Endothelial cell of umbilical vein (primary cell): ENCODE measurements at regions not wholly inside any gene's neighbourhood (a gene's known extent, or its start where the extent isn't known, plus 50 kb on each side); places are given as distances from the start of the nearest gene placed in this dataset.

Experiments
- BruUV-seq: library from RNA; stranded (reverse); fragments of 400-500 nt; replicated peaks from 2 replicates; lab custom pipeline; 2021; lab: Mats Ljungman, UMichigan
- CTCF ChIA-PET: fragments of 300-600, 350-600 bp; sonication (Branson Sonifier 250); formaldehyde crosslinking; loops from one replicate; lab custom pipeline; 2021; ENCODE audit warnings: antibody characterized with exemption, inconsistent platforms; lab: Charles Lee
- POLR2A ChIA-PET: fragments of 300-600, 350-600 bp; sonication (Branson Sonifier 250); formaldehyde crosslinking; loops from one replicate; lab custom pipeline; 2021; ENCODE audit warnings: antibody characterized with exemption, inconsistent platforms; lab: Charles Lee
- DNase-seq: peaks from one replicate; pipeline ENCODE4 v3.0.0-alpha.2; 2011; ENCODE audit warnings: low read depth, low spot score
- FAIRE-seq: peaks from 2 replicates; lab custom pipeline; 2011; peaks lifted over from hg19 to GRCh38; lab: Jason Lieb, UNC
- H2AFZ ChIP-seq: 2 replicates; pipeline ENCODE4 v1.6.0; 2012; ENCODE audit warnings: low read depth, low read length, control low read depth, inconsistent platforms
- H3K27ac ChIP-seq: 2 replicates; pipeline ENCODE4 v1.5.1; 2011; ENCODE audit warnings: low read depth, mild to moderate bottlenecking, control low read depth, low read length, moderate library complexity; ENCODE audit not compliant: insufficient read depth
- H3K27me3 ChIP-seq, 2 experiments: 2 replicates each; pipeline versions ENCODE4 v1.6.0 to v1.6.1; 2011; ENCODE audit warnings: low read length in 2 of 2, mixed read lengths in 1 of 2; ENCODE audit not compliant: control insufficient read depth in 2 of 2, insufficient read depth in 2 of 2
- H3K36me3 ChIP-seq, 2 experiments: 2 replicates in 1 of 2; 3 replicates in 1 of 2; pipeline ENCODE4 v1.5.1; 2011; ENCODE audit warnings: low read length in 2 of 2, mild to moderate bottlenecking in 1 of 2, moderate library complexity in 1 of 2; ENCODE audit not compliant: control insufficient read depth in 2 of 2, insufficient read depth in 2 of 2; ENCODE audit errors: extremely low read depth in 1 of 2
- H3K4me1 ChIP-seq: 3 replicates; pipeline ENCODE4 v1.5.1; 2011; ENCODE audit warnings: mild to moderate bottlenecking, low read length; ENCODE audit not compliant: control insufficient read depth, insufficient read depth; ENCODE audit errors: extremely low read depth
- H3K4me2 ChIP-seq: 2 replicates; pipeline ENCODE4 v1.6.1; 2011; ENCODE audit warnings: low read length, control low read depth, mixed read lengths; ENCODE audit not compliant: insufficient read depth
- H3K4me3 ChIP-seq, 3 experiments: fragments of 200-600 bp in 1 of 3; sonication (generic), shearing (Covaris generic) in 1 of 3; replicated peaks in 1 of 3; 2 replicates each; pipeline ENCODE4 v1.5.1; 2011 to 2016; ENCODE audit warnings: control low read depth in 3 of 3, low read length in 3 of 3, mild to moderate bottlenecking in 2 of 3, inconsistent platforms in 1 of 3, low read depth in 1 of 3, moderate library complexity in 1 of 3; ENCODE audit not compliant: insufficient read depth in 1 of 3
- H3K79me2 ChIP-seq: 2 replicates; pipeline ENCODE4 v1.6.0; 2012; ENCODE audit warnings: low read length, inconsistent platforms; ENCODE audit not compliant: control insufficient read depth, insufficient read depth
- H3K9ac ChIP-seq: replicated peaks from 2 replicates; pipeline ENCODE3; 2011; ENCODE audit warnings: low read length, control low read depth; ENCODE audit not compliant: insufficient read depth; ENCODE audit errors: extremely low read depth
- H3K9me1 ChIP-seq: replicated peaks from 3 replicates; pipeline ENCODE4 v1.6.0; 2011; ENCODE audit warnings: mild to moderate bottlenecking, low read length; ENCODE audit not compliant: control insufficient read depth, insufficient read depth; ENCODE audit errors: extremely low read depth
- H3K9me3 ChIP-seq: replicated peaks from 2 replicates; pipeline ENCODE4 v1.5.1; 2012; ENCODE audit warnings: low read length, inconsistent platforms; ENCODE audit not compliant: control insufficient read depth, insufficient read depth
- H4K20me1 ChIP-seq: replicated peaks from 2 replicates; pipeline ENCODE3; 2011; ENCODE audit warnings: mild to moderate bottlenecking, low read length; ENCODE audit not compliant: control insufficient read depth, insufficient read depth; ENCODE audit errors: extremely low read depth
- EZH2 ChIP-seq: IDR thresholded peaks from 2 replicates; pipeline ENCODE4 v1.6.1; 2012; ENCODE audit warnings: borderline replicate concordance, low read depth, mild to moderate bottlenecking, moderate library complexity, low read length, inconsistent platforms; ENCODE audit not compliant: severe bottlenecking
- GATA2 ChIP-seq: IDR thresholded peaks from 2 replicates; pipeline ENCODE4 v1.7.0; 2011; ENCODE audit warnings: low read depth, mild to moderate bottlenecking, moderate library complexity, mixed read lengths, low read length; ENCODE audit not compliant: insufficient read length, insufficient read depth
- MAX ChIP-seq: IDR thresholded peaks from 2 replicates; pipeline ENCODE4 v1.6.1; 2011; ENCODE audit not compliant: insufficient read depth, insufficient read length
- MYC ChIP-seq: IDR thresholded peaks from one replicate; pipeline ENCODE4 v1.6.1; 2011; ENCODE audit warnings: mild to moderate bottlenecking, low read depth, low read length
- POLR2AphosphoS5 ChIP-seq: IDR thresholded peaks from 2 replicates; pipeline ENCODE4 v1.6.1; 2012; ENCODE audit warnings: low read depth, mild to moderate bottlenecking, control low read depth, low read length, moderate library complexity; ENCODE audit not compliant: insufficient read depth
- dilution Hi-C: fragments of 300-500 bp; cut with MboI; formaldehyde crosslinking; loops from one replicate; pipeline ENCODE4 v1.15.0; 2019; ENCODE audit warnings: low sequenced_read_pairs; ENCODE audit not compliant: extremely low pct_ligation_motif_present
- intact Hi-C: fragments of 100-400 bp; cut with micrococcal nuclease; formaldehyde crosslinking; loops from one replicate; pipeline ENCODE4 v1.10.0; 2022

GRCh38 chr5:20056933-20057332 is 68.9 kb upstream of the CDH18 start:
- Histone ChIP-seq H3K9me1 (no peaks in the 10 kb centered on the region), H3K36me3 (no peaks in the 10 kb centered on the region), H3K79me2 (no peaks in the 10 kb centered on the region), H3K4me3 (no peak overlapping the region), H2AFZ (no peak overlapping the region), H3K9me3 (no peaks in the 10 kb centered on the region), H3K9ac (no peak overlapping the region), H3K4me1 (no peaks in the 10 kb centered on the region), H3K27ac (no peak overlapping the region), H4K20me1 (no peaks in the 10 kb centered on the region), H3K4me2 (no peak overlapping the region), H3K27me3 (no peaks in the 10 kb centered on the region)
- dilution Hi-C loops (no loop called here), intact Hi-C loops (no loop called here)
- POLR2A ChIA-PET, result no interaction called here
- FAIRE-seq, result no peak
- DNase-seq, result no peak
- TF ChIP-seq MYC (no peak), MAX (no peak)
- CTCF ChIA-PET, result no interaction called here
- no TSS peak for BruUV-seq

GRCh38 chr5:20055301-20055700 is 67.3 kb upstream of the CDH18 start:
- TF ChIP-seq MYC (no peak), EZH2 (no peak), MAX (no peak), GATA2 (no peak), POLR2AphosphoS5 (no peak)

More at GRCh38 chr5:20055301-20055700, 67.3 kb upstream of the CDH18 start:
- H3K27ac ChIP-seq, result no peak overlapping the region
- H3K9ac ChIP-seq, result no peak overlapping the region
- DNase-seq (no peak), FAIRE-seq (no peak)
- dilution Hi-C loops (no loop called here), intact Hi-C loops (no loop called here)
- H3K9me1 ChIP-seq, result no peaks in the 10 kb centered on the region
- no peak overlapping the region for H3K4me2 ChIP-seq
- H3K4me3 ChIP-seq, result no peak overlapping the region
- no peaks in the 10 kb centered on the region for H3K9me3 ChIP-seq
- no peaks in the 10 kb centered on the region for H3K4me1 ChIP-seq
- no peak overlapping the region for H2AFZ ChIP-seq
- H3K36me3 ChIP-seq, result no peaks in the 10 kb centered on the region
- no peaks in the 10 kb centered on the region for H4K20me1 ChIP-seq
- no peaks in the 10 kb centered on the region for H3K27me3 ChIP-seq
- no TSS peak for BruUV-seq
- POLR2A ChIA-PET, result no interaction called here
- no peaks in the 10 kb centered on the region for H3K79me2 ChIP-seq
- CTCF ChIA-PET, result no interaction called here
